Left lung (tissue), 4 donors: ENCODE measurements at regions not wholly inside any gene's neighbourhood (a gene's known extent, or its start where the extent isn't known, plus 50 kb on each side); places are given as distances from the start of the nearest gene placed in this dataset.

ENCODE experiments used
- ATAC-seq: fragments of 200-7000 bp; cut with Tn5 transposase; one replicate; pipeline ENCODE4 v1.9.1; 2020; ENCODE audit warnings: moderate library complexity
- DNase-seq, 4 donors: peaks; one replicate each; pipeline ENCODE4 v3.0.0-alpha.2; 2013 to 2020
- H3K27ac ChIP-seq, 2 donors: fragments of 200-600 bp; sonication (generic) in 1 of 2; one replicate each; pipeline versions ENCODE4 v1.5.0 to v1.8.0; 2020 to 2021
- H3K27me3 ChIP-seq, 2 donors: fragments of 200-600 bp; sonication (generic) in 1 of 2; one replicate each; pipeline versions ENCODE4 v1.5.0 to v1.8.0; 2020 to 2021
- H3K36me3 ChIP-seq, 2 donors: fragments of 200-600 bp; sonication (generic) in 1 of 2; one replicate each; pipeline versions ENCODE4 v1.5.0 to v1.8.0; 2020 to 2021
- H3K4me1 ChIP-seq, 2 donors: fragments of 200-600 bp; one replicate each; pipeline ENCODE4 v1.8.0; 2021
- H3K4me3 ChIP-seq, 2 donors: fragments of 200-600 bp; sonication (generic) in 1 of 2; one replicate each; pipeline versions ENCODE4 v1.5.0 to v1.8.0; 2020 to 2021; ENCODE audit warnings: mild to moderate bottlenecking in 1 of 2
- H3K9me3 ChIP-seq, 2 donors: fragments of 200-600 bp; sonication (generic) in 1 of 2; one replicate each; pipeline versions ENCODE4 v1.5.0 to v1.8.0; 2020 to 2021
- intact Hi-C, 2 donors: fragments of 100-400 bp; cut with DNase I; formaldehyde crosslinking; loops; one replicate each; pipeline versions ENCODE4 v1.11.2 to v1.14.2; 2022
- TF ChIP-seq, protein P1 (sequence below), 2 donors: fragments of 200-600 bp; sonication (generic) in 1 of 2; IDR thresholded peaks; one replicate each; pipeline versions ENCODE4 v1.5.0 to v1.8.0; 2021; ENCODE audit warnings: antibody characterized with exemption in 2 of 2
- donor health status: DM: no; HTN: yes; CAD: no.
- donor health status: DM: no; HTN: no; CAD: no.

- Histone ChIP-seq H3K36me3 (no peaks in the 10 kb centered on the region), H3K4me1 (no peaks in the 10 kb centered on the region), H3K27ac (no peak overlapping the region), H3K4me3 (no peak overlapping the region), H3K27me3 (no peaks in the 10 kb centered on the region), H3K9me3 (peaks cover 0 to 5% of the 10 kb centered on the region in 2 donors)
- intact Hi-C loops, result no loop called here
- no peak for ATAC-seq
- TF ChIP-seq, protein P1, sequence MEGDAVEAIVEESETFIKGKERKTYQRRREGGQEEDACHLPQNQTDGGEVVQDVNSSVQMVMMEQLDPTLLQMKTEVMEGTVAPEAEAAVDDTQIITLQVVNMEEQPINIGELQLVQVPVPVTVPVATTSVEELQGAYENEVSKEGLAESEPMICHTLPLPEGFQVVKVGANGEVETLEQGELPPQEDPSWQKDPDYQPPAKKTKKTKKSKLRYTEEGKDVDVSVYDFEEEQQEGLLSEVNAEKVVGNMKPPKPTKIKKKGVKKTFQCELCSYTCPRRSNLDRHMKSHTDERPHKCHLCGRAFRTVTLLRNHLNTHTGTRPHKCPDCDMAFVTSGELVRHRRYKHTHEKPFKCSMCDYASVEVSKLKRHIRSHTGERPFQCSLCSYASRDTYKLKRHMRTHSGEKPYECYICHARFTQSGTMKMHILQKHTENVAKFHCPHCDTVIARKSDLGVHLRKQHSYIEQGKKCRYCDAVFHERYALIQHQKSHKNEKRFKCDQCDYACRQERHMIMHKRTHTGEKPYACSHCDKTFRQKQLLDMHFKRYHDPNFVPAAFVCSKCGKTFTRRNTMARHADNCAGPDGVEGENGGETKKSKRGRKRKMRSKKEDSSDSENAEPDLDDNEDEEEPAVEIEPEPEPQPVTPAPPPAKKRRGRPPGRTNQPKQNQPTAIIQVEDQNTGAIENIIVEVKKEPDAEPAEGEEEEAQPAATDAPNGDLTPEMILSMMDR (IDR thresholded peaks at IDR 0.05), result no peak
- no peak for DNase-seq
These were observed 957.1 kb downstream of the SORCS3 start for GRCh38 chr10:105598207-105598606.

GRCh38 chr10:105597312-105597711 lies 956.2 kb downstream of the SORCS3 start:
- Histone ChIP-seq H3K9me3 (no peaks in the 10 kb centered on the region), H3K27me3 (no peaks in the 10 kb centered on the region), H3K36me3 (no peaks in the 10 kb centered on the region), H3K27ac (no peak overlapping the region), H3K4me3 (no peak overlapping the region), H3K4me1 (no peaks in the 10 kb centered on the region)
- no peak for DNase-seq
- intact Hi-C loops, result no loop called here
- ATAC-seq, result no peak
- TF ChIP-seq, protein P1 (IDR thresholded peaks at IDR 0.05), result no peak

DNA sequence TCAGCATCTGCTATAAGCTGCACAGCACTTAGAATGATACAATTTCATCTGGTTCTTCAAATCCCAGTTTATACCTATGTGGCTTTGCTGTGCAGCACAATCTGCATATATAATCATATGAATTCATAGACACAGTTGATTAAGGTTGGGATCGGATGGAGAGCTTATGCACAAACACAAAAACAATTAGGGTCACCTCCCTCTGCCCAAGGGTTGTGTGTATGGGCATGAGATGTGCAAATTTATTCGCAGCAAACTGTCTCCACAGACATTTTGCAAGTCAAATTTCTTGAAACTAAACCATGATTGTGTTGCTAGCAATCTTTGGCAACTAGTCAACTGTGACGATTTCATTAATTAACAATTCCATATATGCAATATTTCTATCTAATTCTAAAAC lies 955.7 kb downstream of the SORCS3 start:
- no peaks in the 10 kb centered on the region for H3K36me3 ChIP-seq
- no peaks in the 10 kb centered on the region for H3K9me3 ChIP-seq
- no peak overlapping the region for H3K4me3 ChIP-seq
- H3K27me3 ChIP-seq, result no peaks in the 10 kb centered on the region
- no peak overlapping the region for H3K27ac ChIP-seq
- DNase-seq (no peak), ATAC-seq (no peak)
- TF ChIP-seq, protein P1 (IDR thresholded peaks at IDR 0.05), result no peak
- intact Hi-C loops, result no loop called here
- H3K4me1 ChIP-seq, result no peaks in the 10 kb centered on the region

DNA sequence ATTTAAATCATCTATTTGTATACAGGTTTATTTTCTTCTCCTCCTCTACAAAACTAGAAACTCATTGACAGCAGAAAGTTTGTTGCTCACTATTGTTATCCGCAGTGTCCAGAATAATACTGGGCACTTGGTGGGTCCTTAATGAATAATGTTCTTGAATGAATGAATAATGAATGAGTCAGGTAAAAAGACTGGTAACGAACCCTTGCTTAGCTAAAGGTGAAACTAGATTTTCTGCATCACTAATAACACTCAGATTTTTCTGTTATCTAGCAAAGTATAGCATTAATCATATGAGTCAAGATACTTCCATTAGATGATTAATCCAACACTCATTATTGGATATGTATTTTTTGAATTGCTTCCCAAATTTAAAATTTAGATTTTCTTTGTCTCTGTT lies 953.2 kb downstream of the SORCS3 start:
- H3K27ac ChIP-seq, result no peak overlapping the region
- DNase-seq (no peak), ATAC-seq (no peak)
- TF ChIP-seq, protein P1 (IDR thresholded peaks at IDR 0.05), result no peak
- H3K4me3 ChIP-seq, result no peak overlapping the region
- intact Hi-C loops, result no loop called here
- H3K27me3 ChIP-seq, result no peaks in the 10 kb centered on the region
- H3K36me3 ChIP-seq, result no peaks in the 10 kb centered on the region
- H3K4me1 ChIP-seq, result no peaks in the 10 kb centered on the region
- no peaks in the 10 kb centered on the region for H3K9me3 ChIP-seq

GRCh38 chr10:105592468-105592867 lies 951.4 kb downstream of the SORCS3 start:
- DNase-seq, result no peak
- Histone ChIP-seq H3K27me3 (no peaks in the 10 kb centered on the region), H3K4me1 (no peaks in the 10 kb centered on the region), H3K27ac (no peak overlapping the region), H3K9me3 (no peaks in the 10 kb centered on the region), H3K4me3 (no peak overlapping the region), H3K36me3 (no peaks in the 10 kb centered on the region)
- intact Hi-C loops, result no loop called here
- TF ChIP-seq, protein P1 (IDR thresholded peaks at IDR 0.05), result no peak
- ATAC-seq, result no peak
